DOHH2 (cell line): ENCODE measurements at regions not wholly inside any gene's neighbourhood (a gene's known extent, or its start where the extent isn't known, plus 50 kb on each side); places are given as distances from the start of the nearest gene placed in this dataset.

ENCODE experiments used
- CTCF ChIP-seq: fragments of 200-600 bp; sonication (generic); IDR thresholded peaks from one replicate; pipeline ENCODE4 v1.5.1; 2014; ENCODE audit warnings: antibody characterized with exemption, mild to moderate bottlenecking, low read depth, low read length; ENCODE audit not compliant: poor library complexity, severe bottlenecking
- EZH2phosphoT487 ChIP-seq: fragments of 200-600 bp; sonication (generic); IDR thresholded peaks from 2 replicates; pipeline ENCODE4 v1.6.1; 2017; ENCODE audit warnings: borderline replicate concordance, mild to moderate bottlenecking, antibody characterized with exemption, low read length, moderate library complexity, mixed read lengths

GRCh38 chr15:66986951-66987350 lies 78.5 kb upstream of the SMAD3 start:
- TF ChIP-seq CTCF: no peak
- TF ChIP-seq EZH2phosphoT487: no peak
